Fibroblast of skin of scalp (primary cell): ENCODE measurements at regions not wholly inside any gene's neighbourhood (a gene's known extent, or its start where the extent isn't known, plus 50 kb on each side); places are given as distances from the start of the nearest gene placed in this dataset.

Experiments
- DNase-seq: peaks from one replicate; pipeline ENCODE4 v3.0.0-alpha.2; 2013

- DNase-seq: no peak
Observed at GRCh38 chr9:84393266-84393950, 52.9 kb upstream of the SLC28A3 start.

GRCh38 chr9:84394036-84394435, 53.5 kb upstream of the SLC28A3 start:
- DNase-seq: no peak

GRCh38 chr9:84397151-84397728, 56.7 kb upstream of the SLC28A3 start:
- DNase-seq: peak; percentile 70

- peak; percentile 80 for DNase-seq
Observed at GRCh38 chr9:84397822-84398221, 57.3 kb upstream of the SLC28A3 start.

GRCh38 chr9:84402517-84402916, 62.0 kb upstream of the SLC28A3 start:
- no peak for DNase-seq

GRCh38 chr9:84403288-84403687, 62.7 kb upstream of the SLC28A3 start:
- DNase-seq: no peak

GRCh38 chr9:84404095-84404686, 63.6 kb upstream of the SLC28A3 start:
- no peak for DNase-seq

- no peak for DNase-seq
Observed at GRCh38 chr9:84405667-84406066, 65.1 kb upstream of the SLC28A3 start.

- DNase-seq: no peak
Observed at GRCh38 chr9:84408416-84408815, 67.9 kb upstream of the SLC28A3 start.

- DNase-seq: no peak
Observed at GRCh38 chr9:84411683-84412267, 71.2 kb upstream of the SLC28A3 start.

- no peak for DNase-seq
Observed at GRCh38 chr9:84412654-84413053, 72.1 kb upstream of the SLC28A3 start.

- no peak for DNase-seq
Observed at GRCh38 chr9:84413301-84413700, 72.7 kb upstream of the SLC28A3 start.

GRCh38 chr9:84419031-84419602, 78.6 kb upstream of the SLC28A3 start:
- DNase-seq: no peak

- no peak for DNase-seq
Observed at GRCh38 chr9:84424931-84425330, 84.4 kb upstream of the SLC28A3 start.

- DNase-seq: no peak
Observed at GRCh38 chr9:84432746-84433145, 92.2 kb upstream of the SLC28A3 start.

- DNase-seq: no peak
Observed at GRCh38 chr9:84435902-84436301, 95.3 kb upstream of the SLC28A3 start.

- no peak for DNase-seq
Observed at GRCh38 chr9:84436386-84437109, 96.0 kb upstream of the SLC28A3 start.

GRCh38 chr9:84438391-84438790, 97.8 kb upstream of the SLC28A3 start:
- DNase-seq: no peak

- peak; percentile 42 for DNase-seq
Observed at GRCh38 chr9:84439250-84439649, 98.7 kb upstream of the SLC28A3 start.

GRCh38 chr9:84442712-84443111, 102.2 kb upstream of the SLC28A3 start:
- no peak for DNase-seq

GRCh38 chr9:84445737-84446136, 105.2 kb upstream of the SLC28A3 start:
- DNase-seq: no peak

- no peak for DNase-seq
Observed at GRCh38 chr9:84447305-84447704, 106.7 kb upstream of the SLC28A3 start.

GRCh38 chr9:84450029-84450428, 109.5 kb upstream of the SLC28A3 start:
- DNase-seq: no peak
